GM19351 (cell line): ENCODE measurements at regions not wholly inside any gene's neighbourhood (a gene's known extent, or its start where the extent isn't known, plus 50 kb on each side); places are given as distances from the start of the nearest gene placed in this dataset.

Source experiments
- ATAC-seq: cut with Tn5 transposase; IDR thresholded peaks from one replicate; pipeline ENCODE4 v1.9.1; 2021; ENCODE audit warnings: mild to moderate bottlenecking, moderate library complexity; ENCODE audit not compliant: unreplicated experiment

- ATAC-seq = no peak
Observed at GRCh38 chr2:220504938-220505503, 877.6 kb downstream of the SLC4A3 start.

GRCh38 chr2:220506466-220506865 is 879.0 kb downstream of the SLC4A3 start:
- no peak for ATAC-seq

GRCh38 chr2:220509096-220509757 is 881.8 kb downstream of the SLC4A3 start:
- no peak for ATAC-seq

- ATAC-seq = no peak
Observed at GRCh38 chr2:220509966-220510365, 882.5 kb downstream of the SLC4A3 start.

- ATAC-seq = no peak
Observed at GRCh38 chr2:220510668-220511067, 883.2 kb downstream of the SLC4A3 start.

GRCh38 chr2:220512419-220512818 is 885.0 kb downstream of the SLC4A3 start:
- no peak for ATAC-seq

- ATAC-seq = no peak
Observed at GRCh38 chr2:220513573-220514288, 886.3 kb downstream of the SLC4A3 start.

GRCh38 chr2:220521551-220521950 is 894.1 kb downstream of the SLC4A3 start:
- no peak for ATAC-seq

- ATAC-seq = no peak
Observed at GRCh38 chr2:220528180-220528675, 900.8 kb downstream of the SLC4A3 start.

GRCh38 chr2:220531216-220531615 is 903.8 kb downstream of the SLC4A3 start:
- ATAC-seq = no peak

GRCh38 chr2:220533485-220533884 is 906.1 kb downstream of the SLC4A3 start:
- peak; percentile 99 for ATAC-seq

GRCh38 chr2:220539481-220539880 is 912.1 kb downstream of the SLC4A3 start:
- no peak for ATAC-seq

GRCh38 chr2:220544049-220544448 is 916.6 kb downstream of the SLC4A3 start:
- ATAC-seq = no peak

- ATAC-seq = no peak
Observed at GRCh38 chr2:220550995-220551700, 923.7 kb downstream of the SLC4A3 start.

GRCh38 chr2:220552790-220553535 is 925.5 kb downstream of the SLC4A3 start:
- no peak for ATAC-seq

- no peak for ATAC-seq
Observed at GRCh38 chr2:220555961-220556630, 928.7 kb downstream of the SLC4A3 start.

- ATAC-seq = no peak
Observed at GRCh38 chr2:220556658-220557057, 929.2 kb downstream of the SLC4A3 start.

GRCh38 chr2:220560192-220560591 is 932.8 kb downstream of the SLC4A3 start:
- ATAC-seq = no peak

- ATAC-seq = no peak
Observed at GRCh38 chr2:220562375-220563140, 935.1 kb downstream of the SLC4A3 start.
